Hepatocyte (in vitro differentiated cells): ENCODE measurements at regions not wholly inside any gene's neighbourhood (a gene's known extent, or its start where the extent isn't known, plus 50 kb on each side); places are given as distances from the start of the nearest gene placed in this dataset.

Experiments used
- DNase-seq: peaks from one replicate; pipeline ENCODE4 v3.0.0-alpha.2; 2016; ENCODE audit warnings: low spot score
- H2AFZ ChIP-seq: fragments of 200-600 bp; sonication (generic); 2 replicates; pipeline ENCODE4 v1.6.0; 2016; ENCODE audit warnings: antibody characterized with exemption, mild to moderate bottlenecking
- H3K27ac ChIP-seq: fragments of 200-600 bp; sonication (generic); 2 replicates; pipeline ENCODE4 v1.5.1; 2016; ENCODE audit warnings: mild to moderate bottlenecking
- H3K27me3 ChIP-seq: fragments of 200-600 bp; sonication (generic); 2 replicates; pipeline ENCODE4 v1.6.1; 2016
- H3K36me3 ChIP-seq: fragments of 200-600 bp; sonication (generic); replicated peaks from 2 replicates; pipeline ENCODE4 v1.5.1; 2016; ENCODE audit warnings: low read depth; ENCODE audit not compliant: insufficient read depth
- H3K4me1 ChIP-seq: fragments of 200-600 bp; sonication (generic); 2 replicates; pipeline ENCODE4 v1.5.1; 2016; ENCODE audit warnings: mild to moderate bottlenecking, moderate library complexity; ENCODE audit not compliant: insufficient read depth
- H3K4me2 ChIP-seq: fragments of 200-600 bp; sonication (generic); 2 replicates; pipeline ENCODE4 v1.6.0; 2016
- H3K4me3 ChIP-seq: fragments of 200-600 bp; sonication (generic); 2 replicates; pipeline ENCODE4 v1.5.1; 2016; ENCODE audit warnings: mild to moderate bottlenecking
- H3K79me2 ChIP-seq: fragments of 200-600 bp; sonication (generic); 2 replicates; pipeline ENCODE4 v1.6.0; 2017; ENCODE audit warnings: mild to moderate bottlenecking
- H3K9me2 ChIP-seq: fragments of 200-600 bp; sonication (generic); replicated peaks from 2 replicates; pipeline ENCODE4 v1.6.0; 2017; ENCODE audit warnings: mild to moderate bottlenecking; ENCODE audit not compliant: insufficient read depth
- H3K9me3 ChIP-seq: fragments of 200-600 bp; sonication (generic); 2 replicates; pipeline ENCODE4 v1.5.1; 2016; ENCODE audit warnings: low read depth, mild to moderate bottlenecking
- H4K20me1 ChIP-seq: fragments of 200-600 bp; sonication (generic); 2 replicates; pipeline ENCODE4 v1.6.0; 2016; ENCODE audit warnings: mild to moderate bottlenecking; ENCODE audit not compliant: insufficient read depth, poor library complexity, severe bottlenecking
- CTCF ChIP-seq: fragments of 200-600 bp; sonication (generic); IDR thresholded peaks from 2 replicates; pipeline ENCODE4 v1.5.1; 2016; ENCODE audit warnings: antibody characterized with exemption, mild to moderate bottlenecking; ENCODE audit not compliant: poor library complexity
- EZH2 ChIP-seq: fragments of 200-600 bp; sonication (generic); IDR thresholded peaks from 2 replicates; pipeline ENCODE4 v1.6.1; 2016; ENCODE audit warnings: antibody characterized with exemption, mild to moderate bottlenecking, borderline replicate concordance
- EZH2phosphoT487 ChIP-seq: fragments of 200-600 bp; sonication (generic); IDR thresholded peaks from one replicate; pipeline ENCODE4 v1.6.1; 2018; ENCODE audit warnings: antibody characterized with exemption, mild to moderate bottlenecking, low read depth, moderate library complexity; ENCODE audit not compliant: unreplicated experiment, severe bottlenecking
- WGBS: methylation state at CpG from one replicate; pipeline ENCODE4 v1.1.6; 2016; ENCODE audit warnings: low lambda C conversion rate; ENCODE audit errors: missing lambda C conversion rate; 5-methylcytosine and 5-hydroxymethylcytosine counted together

GRCh38 chr9:17060450-17060849 lies 74.4 kb upstream of the CNTLN start:
- Histone ChIP-seq H3K27me3 (no peaks in the 10 kb centered on the region), H3K4me1 (no peaks in the 10 kb centered on the region), H3K36me3 (no peaks in the 10 kb centered on the region), H3K4me2 (no peak overlapping the region), H2AFZ (no peak overlapping the region), H4K20me1 (no peaks in the 10 kb centered on the region), H3K4me3 (no peak overlapping the region), H3K9me2 (no peaks in the 10 kb centered on the region), H3K9me3 (no peaks in the 10 kb centered on the region), H3K79me2 (no peaks in the 10 kb centered on the region), H3K27ac (no peak overlapping the region)
- no peak for TF ChIP-seq CTCF
- TF ChIP-seq EZH2: no peak
- no peak for TF ChIP-seq EZH2phosphoT487
- no peak for DNase-seq

- H3K4me2 ChIP-seq: no peak overlapping the region
- no peaks in the 10 kb centered on the region for H4K20me1 ChIP-seq
- H3K4me1 ChIP-seq: no peaks in the 10 kb centered on the region
- H3K27ac ChIP-seq: no peak overlapping the region
- H3K9me3 ChIP-seq: no peaks in the 10 kb centered on the region
- no peaks in the 10 kb centered on the region for H3K79me2 ChIP-seq
- WGBS: 98% methylated on average over 1 of the region's 1 CpG
- no peaks in the 10 kb centered on the region for H3K27me3 ChIP-seq
- H3K4me3 ChIP-seq: no peak overlapping the region
- H2AFZ ChIP-seq: no peak overlapping the region
- no peak for DNase-seq
- no peaks in the 10 kb centered on the region for H3K36me3 ChIP-seq
- TF ChIP-seq EZH2phosphoT487 (no peak), EZH2 (no peak), CTCF (no peak)
- H3K9me2 ChIP-seq: no peaks in the 10 kb centered on the region
These were observed 75.4 kb upstream of the CNTLN start for GRCh38 chr9:17059465-17059864.

- Histone ChIP-seq H3K79me2 (no peaks in the 10 kb centered on the region), H3K27ac (no peak overlapping the region), H3K27me3 (no peaks in the 10 kb centered on the region), H3K36me3 (no peaks in the 10 kb centered on the region), H2AFZ (no peak overlapping the region), H4K20me1 (no peaks in the 10 kb centered on the region), H3K4me2 (no peak overlapping the region), H3K4me1 (no peaks in the 10 kb centered on the region), H3K9me2 (no peaks in the 10 kb centered on the region), H3K9me3 (no peaks in the 10 kb centered on the region), H3K4me3 (no peak overlapping the region)
- TF ChIP-seq EZH2: no peak
- TF ChIP-seq CTCF: no peak
- no peak for TF ChIP-seq EZH2phosphoT487
- no peak for DNase-seq
- 56% methylated on average over 3 of the region's 3 CpGs for WGBS
These were observed 77.1 kb upstream of the CNTLN start for GRCh38 chr9:17057729-17058128.

GRCh38 chr9:17052626-17053025 lies 82.2 kb upstream of the CNTLN start:
- no peaks in the 10 kb centered on the region for H3K79me2 ChIP-seq
- no peaks in the 10 kb centered on the region for H3K4me1 ChIP-seq
- H3K4me3 ChIP-seq: no peak overlapping the region
- H4K20me1 ChIP-seq: no peaks in the 10 kb centered on the region
- no peaks in the 10 kb centered on the region for H3K9me2 ChIP-seq
- no peak overlapping the region for H3K4me2 ChIP-seq
- no peaks in the 10 kb centered on the region for H3K9me3 ChIP-seq
- no peaks in the 10 kb centered on the region for H3K36me3 ChIP-seq
- no peak for DNase-seq
- TF ChIP-seq EZH2: no peak
- TF ChIP-seq CTCF: no peak
- TF ChIP-seq EZH2phosphoT487: no peak
- H2AFZ ChIP-seq: no peak overlapping the region
- no peaks in the 10 kb centered on the region for H3K27me3 ChIP-seq
- no peak overlapping the region for H3K27ac ChIP-seq
